LNCaP clone FGC (cell line): ENCODE measurements at regions not wholly inside any gene's neighbourhood (a gene's known extent, or its start where the extent isn't known, plus 50 kb on each side); places are given as distances from the start of the nearest gene placed in this dataset.

Experiments
- DNase-seq: peaks from one replicate; pipeline ENCODE4 v3.0.0-alpha.2; 2011; ENCODE audit warnings: low read depth
- H3K4me3 ChIP-seq: 2 replicates; pipeline ENCODE4 v1.5.1; 2011; ENCODE audit warnings: mild to moderate bottlenecking, low read depth, low read length, control low read depth
- TF ChIP-seq, protein P1 (sequence below): IDR thresholded peaks from 2 replicates; pipeline ENCODE4 v1.5.1; 2012; ENCODE audit warnings: mild to moderate bottlenecking; ENCODE audit not compliant: control insufficient read depth, insufficient read depth; ENCODE audit errors: extremely low read depth

DNA sequence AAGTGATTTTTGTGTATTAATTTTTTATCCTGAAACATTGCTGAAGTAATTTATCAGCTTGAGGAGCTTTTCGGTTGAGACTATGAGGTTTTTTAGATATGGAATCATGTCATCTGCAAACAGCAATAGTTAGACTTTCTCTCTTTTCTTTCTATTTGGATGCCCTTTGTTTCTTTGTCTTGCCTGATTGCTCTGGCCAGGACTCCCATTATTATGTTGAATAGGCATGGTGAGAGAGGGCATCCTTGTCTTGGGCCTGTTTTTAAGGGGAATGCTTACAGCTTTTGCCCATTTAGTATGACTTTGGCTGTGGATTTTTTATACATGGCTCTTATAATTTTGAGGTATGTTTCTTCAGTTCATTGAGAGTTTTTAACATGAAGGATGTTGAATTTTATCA is 207.6 kb upstream of the DEFB112 start:
- no peak overlapping the region for H3K4me3 ChIP-seq
- DNase-seq = no peak
- TF ChIP-seq, protein P1, sequence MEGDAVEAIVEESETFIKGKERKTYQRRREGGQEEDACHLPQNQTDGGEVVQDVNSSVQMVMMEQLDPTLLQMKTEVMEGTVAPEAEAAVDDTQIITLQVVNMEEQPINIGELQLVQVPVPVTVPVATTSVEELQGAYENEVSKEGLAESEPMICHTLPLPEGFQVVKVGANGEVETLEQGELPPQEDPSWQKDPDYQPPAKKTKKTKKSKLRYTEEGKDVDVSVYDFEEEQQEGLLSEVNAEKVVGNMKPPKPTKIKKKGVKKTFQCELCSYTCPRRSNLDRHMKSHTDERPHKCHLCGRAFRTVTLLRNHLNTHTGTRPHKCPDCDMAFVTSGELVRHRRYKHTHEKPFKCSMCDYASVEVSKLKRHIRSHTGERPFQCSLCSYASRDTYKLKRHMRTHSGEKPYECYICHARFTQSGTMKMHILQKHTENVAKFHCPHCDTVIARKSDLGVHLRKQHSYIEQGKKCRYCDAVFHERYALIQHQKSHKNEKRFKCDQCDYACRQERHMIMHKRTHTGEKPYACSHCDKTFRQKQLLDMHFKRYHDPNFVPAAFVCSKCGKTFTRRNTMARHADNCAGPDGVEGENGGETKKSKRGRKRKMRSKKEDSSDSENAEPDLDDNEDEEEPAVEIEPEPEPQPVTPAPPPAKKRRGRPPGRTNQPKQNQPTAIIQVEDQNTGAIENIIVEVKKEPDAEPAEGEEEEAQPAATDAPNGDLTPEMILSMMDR = no peak

DNA sequence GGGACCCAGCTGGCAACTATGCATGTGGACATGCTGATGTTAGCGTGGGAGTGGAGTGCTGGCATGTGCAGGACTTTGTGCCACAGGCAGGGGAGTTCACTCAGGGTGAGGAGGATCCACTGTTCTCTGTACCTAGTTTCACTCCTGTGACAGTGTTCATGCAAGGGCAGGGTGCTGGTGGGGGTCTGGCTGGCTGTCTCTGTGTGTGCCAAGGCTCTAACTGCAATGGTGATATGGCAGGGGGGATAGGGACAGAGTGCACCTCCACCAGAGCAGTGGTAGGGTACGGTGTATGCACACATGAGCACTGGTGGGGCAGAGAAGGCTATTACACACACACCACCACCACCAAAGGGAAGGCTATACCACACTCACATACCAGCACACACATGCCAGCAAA is 210.2 kb upstream of the DEFB112 start:
- no peak overlapping the region for H3K4me3 ChIP-seq
- TF ChIP-seq, protein P1 = no peak
- no peak for DNase-seq

DNA sequence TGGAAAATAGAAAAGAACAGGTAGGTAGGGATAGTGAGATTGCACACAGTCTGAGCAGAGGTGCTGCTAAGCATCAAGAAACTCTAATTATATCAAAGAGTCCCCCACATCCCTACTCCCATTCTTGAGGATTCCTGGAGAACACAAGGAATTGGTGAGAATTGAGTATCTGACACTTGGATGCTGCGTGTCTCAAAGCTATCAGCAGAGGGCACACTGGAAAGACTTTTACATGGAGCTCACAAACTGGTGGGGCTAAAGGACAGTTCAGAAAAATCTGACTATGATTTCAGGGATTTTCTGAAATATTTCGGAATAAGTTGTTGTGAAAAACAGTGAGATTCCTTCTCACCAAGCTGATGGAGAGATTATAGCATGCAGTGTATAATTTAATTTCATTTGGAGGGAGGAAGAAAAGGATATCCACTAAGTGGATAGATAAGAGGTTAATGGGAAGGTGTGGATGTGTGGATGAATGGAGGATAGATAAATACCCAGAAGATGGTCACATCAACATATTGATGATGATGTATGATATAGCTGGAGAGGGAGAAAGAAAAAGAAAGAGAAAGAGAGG is 215.4 kb upstream of the DEFB112 start:
- no peak for DNase-seq
- TF ChIP-seq, protein P1 = peak; percentile 56
- no peak overlapping the region for H3K4me3 ChIP-seq

DNA sequence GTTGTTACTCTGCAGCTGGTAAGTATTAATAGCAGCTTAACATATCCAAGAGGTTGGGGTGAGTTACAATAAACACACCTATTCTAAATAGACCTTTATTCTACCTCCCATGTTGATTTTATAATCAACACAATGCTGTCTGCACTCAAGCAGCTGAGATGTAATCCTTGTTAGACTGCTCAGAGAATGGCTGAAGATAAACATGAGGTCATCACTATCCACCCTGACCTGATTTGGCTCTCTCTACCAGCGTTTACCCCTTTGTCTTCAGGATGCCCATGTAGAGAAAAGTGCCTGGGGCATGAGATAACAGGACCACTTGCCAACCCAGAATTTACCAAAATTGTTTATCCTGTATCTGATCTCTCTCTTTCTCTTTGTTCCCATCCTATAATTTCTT is 220.7 kb upstream of the DEFB112 start:
- no peak overlapping the region for H3K4me3 ChIP-seq
- no peak for DNase-seq
- TF ChIP-seq, protein P1 = no peak

DNA sequence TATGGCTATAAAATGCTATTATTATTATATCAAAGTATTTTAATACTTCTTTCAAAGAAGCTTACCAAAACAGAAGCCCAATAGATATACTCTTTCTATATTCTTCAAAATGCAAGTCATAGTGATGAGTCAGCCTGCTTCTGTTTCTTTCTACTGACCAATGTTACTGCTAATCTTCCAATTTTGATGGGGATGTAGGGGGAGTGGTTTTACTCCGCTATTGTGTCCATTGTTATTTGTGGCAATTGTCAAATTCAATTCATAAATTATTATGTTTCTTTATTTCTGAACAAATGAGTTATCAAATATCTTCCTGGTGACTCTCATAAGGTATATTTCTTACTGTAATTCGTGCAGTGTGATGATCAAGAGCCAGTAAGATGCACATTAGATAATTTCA is 221.5 kb upstream of the DEFB112 start:
- DNase-seq = no peak
- TF ChIP-seq, protein P1 = no peak
- H3K4me3 ChIP-seq = no peak overlapping the region

DNA sequence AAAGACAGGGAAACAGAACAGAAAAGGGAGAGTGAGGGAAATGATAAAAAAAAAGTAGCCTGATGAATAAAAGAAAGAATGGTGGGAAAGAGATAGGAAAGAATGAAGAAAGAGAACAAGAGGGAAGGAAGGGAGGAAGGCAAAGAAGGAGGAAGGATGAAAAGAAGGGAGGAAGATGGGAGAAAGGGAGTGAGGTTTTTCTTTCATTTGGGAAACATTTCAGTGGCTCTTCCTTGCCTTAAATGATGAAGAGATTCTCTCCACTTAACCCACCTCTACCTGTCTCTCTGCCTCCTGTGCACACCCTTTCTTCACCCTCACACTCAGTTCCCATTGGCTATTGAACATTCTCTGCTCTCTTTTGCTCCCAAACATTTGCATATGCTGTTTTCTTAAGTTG is 222.1 kb upstream of the DEFB112 start:
- no peak overlapping the region for H3K4me3 ChIP-seq
- TF ChIP-seq, protein P1 = no peak
- no peak for DNase-seq

DNA sequence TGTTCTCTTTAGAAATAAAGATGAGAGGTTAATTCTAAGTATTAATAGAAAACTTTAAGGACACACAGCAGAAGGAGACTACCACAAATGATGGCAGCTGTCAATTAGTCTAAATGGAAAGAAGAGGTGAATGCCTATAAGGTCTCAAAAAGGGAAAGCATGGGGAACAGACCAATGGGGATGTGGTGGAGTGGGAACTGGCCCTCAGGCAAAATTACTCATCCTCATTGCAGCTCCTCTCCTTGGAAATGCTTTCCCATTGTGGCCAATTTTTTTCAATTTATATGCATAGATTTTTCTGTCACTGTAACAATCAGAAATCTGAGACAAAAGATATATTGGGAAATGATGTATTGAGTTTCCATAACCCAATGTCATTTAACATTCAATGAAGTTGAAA is 222.9 kb upstream of the DEFB112 start:
- TF ChIP-seq, protein P1 = no peak
- no peak for DNase-seq
- no peak overlapping the region for H3K4me3 ChIP-seq
